AG04449 (cell line): ENCODE measurements at regions not wholly inside any gene's neighbourhood (a gene's known extent, or its start where the extent isn't known, plus 50 kb on each side); places are given as distances from the start of the nearest gene placed in this dataset.

Experiments
- CTCF ChIA-PET: fragments of 350-600 bp; formaldehyde crosslinking; extraction: SDS; loops from one replicate; lab custom pipeline; 2021; ENCODE audit warnings: antibody characterized with exemption; lab: Yijun Ruan, JAX
- POLR2A ChIA-PET: fragments of 400-600, 350-600 bp; formaldehyde crosslinking; extraction: SDS; loops from one replicate; lab custom pipeline; 2020; ENCODE audit warnings: antibody characterized with exemption, inconsistent platforms; lab: Yijun Ruan, JAX
- DNase-seq: peaks from one replicate; pipeline ENCODE4 v3.0.0-alpha.2; 2010; ENCODE audit warnings: low read depth, low spot score
- H3K4me3 ChIP-seq: 2 replicates; pipeline ENCODE4 v1.5.1; 2011; ENCODE audit warnings: low read depth, mild to moderate bottlenecking, control low read depth, low read length
- CTCF ChIP-seq: IDR thresholded peaks from one replicate; pipeline ENCODE4 v1.5.1; 2011; ENCODE audit warnings: mild to moderate bottlenecking, moderate library complexity, low read length, control low read depth, inconsistent platforms; ENCODE audit not compliant: insufficient read depth; ENCODE audit errors: missing control alignments

GRCh38 chr7:19480383-19480782 lies 228.5 kb downstream of the POLR1F start:
- no peak for DNase-seq
- CTCF ChIA-PET = no interaction called here
- POLR2A ChIA-PET = no interaction called here
- no peak overlapping the region for H3K4me3 ChIP-seq
- no peak for TF ChIP-seq CTCF

- H3K4me3 ChIP-seq = no peak overlapping the region
- no peak for TF ChIP-seq CTCF
- POLR2A ChIA-PET = no interaction called here
- CTCF ChIA-PET = no interaction called here
- DNase-seq = no peak
Observed at GRCh38 chr7:19470031-19470430, 238.8 kb downstream of the POLR1F start.

GRCh38 chr7:19465861-19466260 lies 243.0 kb downstream of the POLR1F start:
- ChIA-PET CTCF (no interaction called here), POLR2A (no interaction called here)
- no peak for DNase-seq
- TF ChIP-seq CTCF = no peak
- H3K4me3 ChIP-seq = no peak overlapping the region

GRCh38 chr7:19464751-19465150 lies 244.1 kb downstream of the POLR1F start:
- no peak overlapping the region for H3K4me3 ChIP-seq
- DNase-seq = no peak
- TF ChIP-seq CTCF = no peak
- POLR2A ChIA-PET = no interaction called here
- CTCF ChIA-PET = no interaction called here

GRCh38 chr7:19464241-19464640 lies 244.6 kb downstream of the POLR1F start:
- no peak for TF ChIP-seq CTCF
- H3K4me3 ChIP-seq = no peak overlapping the region
- DNase-seq = no peak
- ChIA-PET CTCF (no interaction called here), POLR2A (no interaction called here)

GRCh38 chr7:19463581-19463980 lies 245.3 kb downstream of the POLR1F start:
- POLR2A ChIA-PET = no interaction called here
- CTCF ChIA-PET = no interaction called here
- no peak for TF ChIP-seq CTCF
- no peak for DNase-seq
- H3K4me3 ChIP-seq = no peak overlapping the region
